IMR-90 (cell line): ENCODE measurements at regions not wholly inside any gene's neighbourhood (a gene's known extent, or its start where the extent isn't known, plus 50 kb on each side); places are given as distances from the start of the nearest gene placed in this dataset.

Experiments used
- ATAC-seq: fragments of 200-7000 bp; cut with Tn5 transposase; 2 replicates; pipeline ENCODE4 v1.9.1; 2020; ENCODE audit warnings: low read depth, mild to moderate bottlenecking, moderate library complexity
- BruUV-seq: library from RNA; stranded (reverse); fragments of 400-500 nt; replicated peaks from 2 replicates; lab custom pipeline; 2021; lab: Mats Ljungman, UMichigan
- CTCF ChIA-PET: fragments of 300-600 bp; formaldehyde crosslinking; extraction: SDS; loops from one replicate; lab custom pipeline; 2021; ENCODE audit warnings: antibody characterized with exemption; lab: Yijun Ruan, JAX
- POLR2A ChIA-PET: fragments of 300-600 bp; sonication (Branson Sonifier 250); formaldehyde crosslinking; loops from one replicate; lab custom pipeline; 2022; ENCODE audit warnings: antibody characterized with exemption; ENCODE audit not compliant: unreplicated experiment; lab: Charles Lee
- DNase-seq: peaks from one replicate; pipeline ENCODE4 v3.0.0; 2013
- H2AFZ ChIP-seq: replicated peaks from 2 replicates; pipeline ENCODE3; 2013; ENCODE audit warnings: low read length, mild to moderate bottlenecking; ENCODE audit not compliant: poor library complexity
- H2AK5ac ChIP-seq: 2 replicates; pipeline ENCODE4 v1.6.1; 2013; ENCODE audit warnings: low read depth, low read length, inconsistent platforms
- H2AK9ac ChIP-seq: replicated peaks from 2 replicates; pipeline ENCODE3; 2013; ENCODE audit warnings: mild to moderate bottlenecking, low read depth, low read length, moderate library complexity; ENCODE audit not compliant: poor library complexity
- H2BK120ac ChIP-seq: 2 replicates; pipeline ENCODE4 v1.6.1; 2013; ENCODE audit warnings: low read depth, low read length, inconsistent platforms
- H2BK15ac ChIP-seq: 3 replicates; pipeline ENCODE4 v1.6.1; 2013; ENCODE audit warnings: low read depth, low read length, inconsistent platforms
- H2BK20ac ChIP-seq: 2 replicates; pipeline ENCODE4 v1.6.1; 2013; ENCODE audit warnings: low read depth, mild to moderate bottlenecking, inconsistent platforms, low read length, moderate library complexity
- H2BK5ac ChIP-seq: 2 replicates; pipeline ENCODE4 v1.6.1; 2013; ENCODE audit warnings: mild to moderate bottlenecking, low read depth, low read length, inconsistent platforms; ENCODE audit not compliant: poor library complexity, severe bottlenecking
- H3K14ac ChIP-seq: replicated peaks from 2 replicates; pipeline ENCODE4 v1.6.1; 2013; ENCODE audit warnings: low read depth, low read length, inconsistent platforms
- H3K18ac ChIP-seq: 2 replicates; pipeline ENCODE4 v1.6.1; 2013; ENCODE audit warnings: low read depth, low read length, control low read depth
- H3K23ac ChIP-seq: 2 replicates; pipeline ENCODE4 v1.6.1; 2013; ENCODE audit warnings: low read depth, low read length, inconsistent platforms
- H3K27ac ChIP-seq: 2 replicates; pipeline ENCODE4 v1.5.1; 2013; ENCODE audit warnings: mild to moderate bottlenecking, control low read depth, low read length; ENCODE audit not compliant: insufficient read depth
- H3K27me3 ChIP-seq: 2 replicates; pipeline ENCODE4 v1.6.1; 2013; ENCODE audit warnings: low read length; ENCODE audit not compliant: control insufficient read depth, insufficient read depth
- H3K36me3 ChIP-seq: 2 replicates; pipeline ENCODE4 v1.6.1; 2013; ENCODE audit warnings: low read length, mixed read lengths; ENCODE audit not compliant: control insufficient read depth, insufficient read depth
- H3K4ac ChIP-seq: 2 replicates; pipeline ENCODE4 v1.6.1; 2013; ENCODE audit warnings: low read depth, low read length, inconsistent platforms
- H3K4me1 ChIP-seq: 2 replicates; pipeline ENCODE4 v1.6.1; 2013; ENCODE audit warnings: low read length, mixed read lengths; ENCODE audit not compliant: control insufficient read depth, insufficient read depth
- H3K4me2 ChIP-seq: 2 replicates; pipeline ENCODE4 v1.6.1; 2013; ENCODE audit warnings: low read depth, mild to moderate bottlenecking, control low read depth, low read length, moderate library complexity
- H3K4me3 ChIP-seq: 2 replicates; pipeline ENCODE4 v1.5.1; 2013; ENCODE audit warnings: low read depth, mild to moderate bottlenecking, control low read depth, low read length, moderate library complexity; ENCODE audit not compliant: insufficient read depth
- H3K56ac ChIP-seq: 2 replicates; pipeline ENCODE4 v1.6.1; 2013; ENCODE audit warnings: low read length, inconsistent platforms; ENCODE audit not compliant: insufficient read depth; ENCODE audit errors: extremely low read depth
- H3K79me1 ChIP-seq, 2 experiments: 2 replicates each; pipeline ENCODE4 v1.6.1; 2013; ENCODE audit warnings: low read length in 2 of 2, inconsistent platforms in 1 of 2, low read depth in 1 of 2
- H3K9ac ChIP-seq: 2 replicates; pipeline ENCODE4 v1.6.1; 2013; ENCODE audit warnings: low read depth, low read length, control low read depth
- H3K9me1 ChIP-seq: 2 replicates; pipeline ENCODE4 v1.6.1; 2013; ENCODE audit warnings: low read length, inconsistent platforms; ENCODE audit not compliant: insufficient read depth
- H3K9me3 ChIP-seq: 2 replicates; pipeline ENCODE4 v1.6.1; 2013; ENCODE audit warnings: low read length; ENCODE audit not compliant: control insufficient read depth, insufficient read depth
- H4K20me1 ChIP-seq: 2 replicates; pipeline ENCODE4 v1.6.1; 2013; ENCODE audit warnings: low read length, inconsistent platforms; ENCODE audit not compliant: insufficient read depth
- H4K5ac ChIP-seq: 2 replicates; pipeline ENCODE4 v1.6.1; 2013; ENCODE audit warnings: mild to moderate bottlenecking, low read depth, low read length, control low read depth
- H4K8ac ChIP-seq, 2 experiments: 2 replicates each; pipeline ENCODE4 v1.6.1; 2013; ENCODE audit warnings: low read depth in 2 of 2, low read length in 2 of 2, control low read depth in 1 of 2, inconsistent platforms in 1 of 2
- H4K91ac ChIP-seq: 2 replicates; pipeline ENCODE4 v1.6.1; 2013; ENCODE audit warnings: low read depth, low read length, inconsistent platforms; ENCODE audit not compliant: insufficient read depth
- BHLHE40 ChIP-seq: fragments of 150-350 bp; IDR thresholded peaks from 2 replicates; pipeline ENCODE4 v1.6.1; 2016; ENCODE audit warnings: mild to moderate bottlenecking, low read depth, low read length
- CEBPB ChIP-seq: IDR thresholded peaks from 2 replicates; pipeline ENCODE4 v1.6.1; 2012; ENCODE audit warnings: low read depth, low read length, improper control_type of control experiment
- CHD1 ChIP-seq: IDR thresholded peaks from 2 replicates; pipeline ENCODE4 v1.6.1; 2012; ENCODE audit warnings: low read depth, low read length, improper control_type of control experiment
- CTCF ChIP-seq: conservative IDR thresholded peaks from 2 replicates; pipeline ENCODE4 v1.5.1; 2012; ENCODE audit warnings: mild to moderate bottlenecking, low read depth, low read length, improper control_type of control experiment
- ELK1 ChIP-seq: fragments of 150-350 bp; IDR thresholded peaks from 2 replicates; pipeline ENCODE4 v1.6.1; 2016; ENCODE audit warnings: low read depth, mild to moderate bottlenecking, low read length, moderate library complexity, borderline replicate concordance
- FOS ChIP-seq: fragments of 150-350 bp; IDR thresholded peaks from 2 replicates; pipeline ENCODE4 v1.6.1; 2016; ENCODE audit warnings: low read depth, low read length
- MAFK ChIP-seq: IDR thresholded peaks from 2 replicates; pipeline ENCODE4 v1.6.1; 2012; ENCODE audit warnings: low read depth, low read length, improper control_type of control experiment
- MAZ ChIP-seq: IDR thresholded peaks from 2 replicates; pipeline ENCODE4 v1.6.1; 2012; ENCODE audit warnings: low read depth, mild to moderate bottlenecking, low read length, improper control_type of control experiment, moderate library complexity, borderline replicate concordance
- MXI1 ChIP-seq: IDR thresholded peaks from 2 replicates; pipeline ENCODE4 v1.6.1; 2012; ENCODE audit warnings: low read depth, mild to moderate bottlenecking, low read length, moderate library complexity, borderline replicate concordance
- NFE2L2 ChIP-seq: fragments of 150-350 bp; IDR thresholded peaks from 2 replicates; pipeline ENCODE4 v1.6.1; 2016; ENCODE audit warnings: low read depth, mild to moderate bottlenecking, low read length
- POLR2A ChIP-seq: IDR thresholded peaks from 2 replicates; pipeline ENCODE4 v1.6.1; 2012; ENCODE audit warnings: mild to moderate bottlenecking, low read depth, low read length
- RAD21 ChIP-seq: IDR thresholded peaks from 2 replicates; pipeline ENCODE4 v1.6.1; 2012; ENCODE audit warnings: low read length, improper control_type of control experiment
- RFX5 ChIP-seq: IDR thresholded peaks from 2 replicates; pipeline ENCODE4 v1.8.0; 2012; ENCODE audit warnings: low read depth, mild to moderate bottlenecking, low read length, moderate library complexity
- USF2 ChIP-seq: fragments of 150-350 bp; IDR thresholded peaks from 2 replicates; pipeline ENCODE4 v1.6.1; 2017; ENCODE audit warnings: mild to moderate bottlenecking, antibody characterized with exemption, low read length, low read depth
- WGBS, 2 experiments: methylation state at CpG; one replicate each; pipeline versions ENCODE4 v1.1.5 to v1.1.7; 2013; ENCODE audit warnings: missing lambda C conversion rate in 2 of 2; ENCODE audit not compliant: insufficient read length in 1 of 2; ENCODE audit errors: extremely low coverage in 2 of 2; 5-methylcytosine and 5-hydroxymethylcytosine counted together
- dilution Hi-C: fragments of 300-500 bp; cut with HindIII; formaldehyde crosslinking; loops from one replicate; pipeline ENCODE4 v1.14.3; 2018; ENCODE audit warnings: low sequenced_read_pairs; ENCODE audit not compliant: unreplicated experiment
- in situ Hi-C: fragments of 300-500 bp; cut with MboI; formaldehyde crosslinking; loops from 3 replicates; pipeline ENCODE4 v1.14.3; 2019; ENCODE audit warnings: low sequenced_read_pairs, inconsistent platforms, mixed read lengths
- intact Hi-C: fragments of 100-400 bp; cut with micrococcal nuclease; formaldehyde crosslinking; loops from 2 replicates; pipeline ENCODE4 v1.10.0; 2022

- no CpG with 5 or more reads among the region's 3 CpGs for WGBS, 2 experiments
These were observed 253.8 kb downstream of the FBXO15 start for GRCh38 chr18:73893880-73894279.

More at GRCh38 chr18:73893880-73894279, 253.8 kb downstream of the FBXO15 start:
- DNase-seq (no peak), ATAC-seq (no peak)
- intact Hi-C loops (no loop called here), dilution Hi-C loops (no loop called here), in situ Hi-C loops (no loop called here)
- no peak overlapping the region for H3K56ac ChIP-seq
- no peak for TF ChIP-seq RFX5
- TF ChIP-seq RAD21: no peak
- TF ChIP-seq FOS: no peak
- TF ChIP-seq ELK1: no peak
- no peak for TF ChIP-seq MXI1
- no peak for TF ChIP-seq CTCF
- TF ChIP-seq MAFK: no peak
- TF ChIP-seq MAZ: no peak
- no peak for TF ChIP-seq USF2
- TF ChIP-seq BHLHE40: no peak
- TF ChIP-seq CHD1: no peak
- TF ChIP-seq CEBPB: no peak
- no peak for TF ChIP-seq NFE2L2
- no peak for TF ChIP-seq POLR2A
- BruUV-seq: no TSS peak
- no peak overlapping the region for H3K14ac ChIP-seq
- H2AK5ac ChIP-seq: no peak overlapping the region
- H3K9me1 ChIP-seq: no peaks in the 10 kb centered on the region
- no peak overlapping the region for H2BK15ac ChIP-seq
- H3K9ac ChIP-seq: no peak overlapping the region
- H3K79me1 ChIP-seq: no peaks in the 10 kb centered on the region
- no peak overlapping the region for H3K4ac ChIP-seq
- H3K23ac ChIP-seq: no peak overlapping the region
- H4K20me1 ChIP-seq: no peaks in the 10 kb centered on the region
- no peaks in the 10 kb centered on the region for H3K36me3 ChIP-seq
- CTCF ChIA-PET: interaction anchor here (0.6 kb wide), 1 partner anchor 8 kb away, joined by 4 read pairs; no protein-coding TSS in a partner anchor
- H4K91ac ChIP-seq: no peak overlapping the region
- no peaks in the 10 kb centered on the region for H3K9me3 ChIP-seq
- no peak overlapping the region for H2AFZ ChIP-seq
- H4K8ac ChIP-seq: no peak overlapping the region
- H3K4me1 ChIP-seq: no peaks in the 10 kb centered on the region
- H3K4me3 ChIP-seq: no peak overlapping the region
- no peak overlapping the region for H4K5ac ChIP-seq
- no peak overlapping the region for H3K27ac ChIP-seq
- peaks cover 5% of the 10 kb centered on the region; the same call in 1 of the 2 replicates for H3K27me3 ChIP-seq
- no peak overlapping the region for H2BK5ac ChIP-seq
- H2BK20ac ChIP-seq: no peak overlapping the region
- no peak overlapping the region for H3K18ac ChIP-seq
- POLR2A ChIA-PET: no interaction called here
- H3K4me2 ChIP-seq: no peak overlapping the region
- no peak overlapping the region for H2BK120ac ChIP-seq
- H2AK9ac ChIP-seq: no peak overlapping the region
